ENCODE measurements at regions not wholly inside any gene's neighbourhood (a gene's known extent, or its start where the extent isn't known, plus 50 kb on each side); places are given as distances from the start of the nearest gene placed in this dataset.
A peak's percentile ranks its signal among the peaks of the same experiment; 100 is the strongest.

DNA sequence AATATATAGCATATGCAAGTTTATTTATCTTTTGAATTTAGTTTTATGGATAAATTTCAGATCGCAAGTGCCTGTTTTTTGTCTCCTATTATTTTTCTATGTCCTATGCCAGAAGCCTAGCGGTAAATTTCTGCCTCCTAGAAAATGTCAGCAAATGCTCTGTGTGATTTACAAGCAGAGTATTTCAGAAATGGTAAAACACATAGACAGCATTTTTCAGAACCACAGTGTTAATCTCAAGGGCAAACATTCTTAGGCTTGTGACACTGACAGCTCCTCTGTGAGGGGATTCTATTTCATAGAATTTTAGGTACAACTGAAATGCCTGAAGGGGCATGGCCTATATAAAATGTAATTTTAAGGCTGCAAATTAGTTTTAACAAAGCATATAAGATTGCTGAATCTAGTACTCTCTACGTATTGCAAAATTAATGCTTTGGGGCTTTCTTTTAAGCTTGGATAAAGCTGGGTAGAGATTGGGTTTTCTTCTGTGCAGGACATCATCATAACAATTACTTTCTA is 89.9 kb upstream of the PTCHD4 start:
- peaks cover 8% of the 10 kb centered on the region for H3K9me3 Mint-ChIP-seq
- TF ChIP-seq, protein P1, sequence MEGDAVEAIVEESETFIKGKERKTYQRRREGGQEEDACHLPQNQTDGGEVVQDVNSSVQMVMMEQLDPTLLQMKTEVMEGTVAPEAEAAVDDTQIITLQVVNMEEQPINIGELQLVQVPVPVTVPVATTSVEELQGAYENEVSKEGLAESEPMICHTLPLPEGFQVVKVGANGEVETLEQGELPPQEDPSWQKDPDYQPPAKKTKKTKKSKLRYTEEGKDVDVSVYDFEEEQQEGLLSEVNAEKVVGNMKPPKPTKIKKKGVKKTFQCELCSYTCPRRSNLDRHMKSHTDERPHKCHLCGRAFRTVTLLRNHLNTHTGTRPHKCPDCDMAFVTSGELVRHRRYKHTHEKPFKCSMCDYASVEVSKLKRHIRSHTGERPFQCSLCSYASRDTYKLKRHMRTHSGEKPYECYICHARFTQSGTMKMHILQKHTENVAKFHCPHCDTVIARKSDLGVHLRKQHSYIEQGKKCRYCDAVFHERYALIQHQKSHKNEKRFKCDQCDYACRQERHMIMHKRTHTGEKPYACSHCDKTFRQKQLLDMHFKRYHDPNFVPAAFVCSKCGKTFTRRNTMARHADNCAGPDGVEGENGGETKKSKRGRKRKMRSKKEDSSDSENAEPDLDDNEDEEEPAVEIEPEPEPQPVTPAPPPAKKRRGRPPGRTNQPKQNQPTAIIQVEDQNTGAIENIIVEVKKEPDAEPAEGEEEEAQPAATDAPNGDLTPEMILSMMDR (IDR thresholded peaks at IDR 0.05; ENCODE audit: unreplicated experiment in 3 of 3) = no peak
- H3K27me3 Mint-ChIP-seq (ENCODE audit: low read depth) = no peaks in the 10 kb centered on the region
- no peak overlapping the region for H3K4me3 Mint-ChIP-seq
- peaks cover 6% of the 10 kb centered on the region for H3K4me1 Mint-ChIP-seq
- peak overlapping the region in 1 of 3 experiments; percentile 70 for H3K27ac Mint-ChIP-seq
- H3K36me3 Mint-ChIP-seq (ENCODE audit: low read depth) = no peaks in the 10 kb centered on the region

DNA sequence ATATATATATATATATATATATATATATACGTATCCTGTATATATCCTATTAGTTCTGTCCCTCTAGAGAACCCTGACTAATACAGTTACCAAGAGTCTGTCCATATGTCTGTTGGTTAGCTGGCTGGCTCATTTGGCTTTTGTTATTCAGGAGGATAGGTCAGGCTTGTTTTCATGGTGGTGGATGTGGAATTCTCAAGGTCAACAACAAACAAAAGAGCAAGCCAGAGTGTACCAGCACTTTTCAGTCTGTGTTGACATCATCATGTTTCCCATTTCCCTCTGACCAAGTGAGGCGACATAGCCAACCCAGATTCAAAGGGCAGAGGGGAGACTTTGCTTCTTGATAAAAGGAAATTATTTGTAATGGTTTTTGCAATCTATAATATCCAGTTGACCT is 88.5 kb upstream of the PTCHD4 start:
- H3K9me3 Mint-ChIP-seq = peaks cover 8% of the 10 kb centered on the region
- no peak overlapping the region for H3K4me3 Mint-ChIP-seq
- H3K27me3 Mint-ChIP-seq (ENCODE audit: low read depth) = no peaks in the 10 kb centered on the region
- H3K4me1 Mint-ChIP-seq = peaks cover 6% of the 10 kb centered on the region
- no peak overlapping the region for H3K27ac Mint-ChIP-seq
- H3K36me3 Mint-ChIP-seq (ENCODE audit: low read depth) = no peaks in the 10 kb centered on the region
- TF ChIP-seq, protein P1 (IDR thresholded peaks at IDR 0.05; ENCODE audit: unreplicated experiment in 3 of 3) = no peak

DNA sequence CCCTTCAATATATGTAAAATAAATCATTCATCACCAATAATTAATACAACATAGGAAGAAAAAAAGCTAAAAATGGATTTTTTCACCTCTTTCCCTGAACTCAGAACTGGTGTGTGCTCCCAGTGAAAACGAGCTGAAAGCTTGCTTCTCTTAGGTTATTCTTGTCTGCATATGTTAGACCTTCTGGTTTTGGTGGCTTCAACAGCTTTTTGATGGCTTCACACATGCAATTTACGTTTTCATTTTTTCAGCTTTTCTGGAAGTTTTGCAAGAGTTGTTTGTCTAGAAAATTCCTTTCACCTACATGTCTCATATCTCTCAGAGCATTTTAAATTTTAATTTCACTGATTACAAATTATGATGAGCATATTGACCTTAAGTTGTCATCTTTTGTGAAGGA is 86.9 kb upstream of the PTCHD4 start:
- TF ChIP-seq, protein P1 (IDR thresholded peaks at IDR 0.05; ENCODE audit: unreplicated experiment in 3 of 3) = no peak
- Mint-ChIP-seq H3K27ac (no peak overlapping the region), H3K9me3 (peaks cover 5% of the 10 kb centered on the region), H3K4me3 (no peak overlapping the region), H3K36me3 (ENCODE audit: low read depth) (no peaks in the 10 kb centered on the region), H3K4me1 (peaks cover 6% of the 10 kb centered on the region), H3K27me3 (ENCODE audit: low read depth) (no peaks in the 10 kb centered on the region)

DNA sequence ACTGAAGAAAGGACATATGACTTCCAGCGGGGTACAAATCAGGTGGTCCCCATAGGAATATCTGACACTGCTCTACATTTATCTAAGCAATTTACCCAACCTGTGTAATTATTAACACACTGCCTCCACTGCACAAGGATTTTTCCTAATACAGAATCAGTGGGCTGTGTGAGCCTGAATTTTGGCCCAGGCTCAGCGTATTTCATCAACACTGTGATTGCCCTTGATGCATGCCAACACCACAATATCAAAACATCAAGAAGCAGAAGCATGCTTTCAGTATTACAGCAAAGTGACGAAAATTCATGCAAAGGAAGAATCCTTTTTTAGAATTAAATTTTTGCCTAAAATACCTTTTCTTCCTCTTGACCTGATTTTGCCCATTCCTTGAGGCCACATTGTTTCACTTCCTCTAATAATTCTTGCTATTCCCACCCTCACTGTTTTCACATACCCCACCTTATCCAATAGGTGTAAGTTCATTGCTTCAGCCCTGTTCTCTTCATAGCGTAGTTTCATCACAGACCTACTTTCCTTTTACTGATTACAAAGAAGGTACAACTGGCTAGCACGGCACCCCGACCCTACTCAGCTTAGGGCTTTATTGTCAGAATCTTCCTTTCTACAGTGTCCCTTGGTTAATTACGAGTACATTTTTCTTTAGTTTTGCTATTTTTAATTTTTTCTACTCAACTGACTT is 83.7 kb upstream of the PTCHD4 start:
- Mint-ChIP-seq H3K27me3 (ENCODE audit: low read depth) (no peaks in the 10 kb centered on the region), H3K9me3 (no peaks in the 10 kb centered on the region), H3K27ac (peak overlapping the region in 2 of 3 experiments; percentile 16 to 46), H3K36me3 (ENCODE audit: low read depth) (no peaks in the 10 kb centered on the region), H3K4me1 (no peaks in the 10 kb centered on the region), H3K4me3 (no peak overlapping the region)
- TF ChIP-seq, protein P1 (IDR thresholded peaks at IDR 0.05; ENCODE audit: unreplicated experiment in 3 of 3) = no peak

DNA sequence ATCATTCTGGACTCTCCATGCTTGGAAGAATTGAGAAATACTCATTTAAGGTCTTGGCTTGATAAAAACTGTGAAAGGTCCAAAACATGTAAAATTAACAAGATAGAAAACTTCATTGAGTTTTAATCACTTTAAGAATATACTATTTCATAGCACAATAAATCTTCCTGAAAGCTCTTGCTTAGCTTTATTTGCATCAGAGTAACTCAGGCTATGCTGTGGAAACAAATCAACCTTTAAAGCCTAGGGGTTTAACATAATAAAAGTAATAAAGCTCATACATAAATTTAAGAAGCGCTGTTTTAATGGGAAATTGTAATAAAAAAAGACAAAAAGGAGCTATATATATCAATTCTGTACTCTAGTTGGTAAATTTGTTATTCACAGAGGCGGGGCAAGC is 77.2 kb upstream of the PTCHD4 start:
- Mint-ChIP-seq H3K4me1 (peaks cover 12% of the 10 kb centered on the region), H3K9me3 (no peaks in the 10 kb centered on the region), H3K36me3 (ENCODE audit: low read depth) (no peaks in the 10 kb centered on the region), H3K27ac (peak overlapping the region in 1 of 3 experiments; percentile 26), H3K4me3 (no peak overlapping the region), H3K27me3 (ENCODE audit: low read depth) (no peaks in the 10 kb centered on the region)
- TF ChIP-seq, protein P1 (IDR thresholded peaks at IDR 0.05; ENCODE audit: unreplicated experiment in 3 of 3) = no peak

DNA sequence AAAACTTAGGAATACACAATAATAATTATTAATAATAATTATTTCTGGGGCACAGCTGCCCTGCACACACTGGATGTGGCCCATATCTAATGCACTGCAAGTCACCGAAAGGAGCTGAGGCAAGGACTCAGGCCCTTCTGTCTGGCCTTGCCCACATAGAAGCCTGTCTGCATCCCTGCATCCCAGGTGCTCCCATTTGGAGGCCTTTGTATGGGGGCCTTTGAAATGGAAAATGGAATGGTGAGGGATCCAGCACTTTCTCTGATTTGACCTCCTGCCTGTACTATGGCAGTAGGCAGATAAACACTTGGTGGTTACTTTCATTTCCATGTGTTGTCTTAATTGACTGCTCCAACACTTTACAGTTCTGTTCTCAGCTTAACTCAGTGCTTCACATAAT is 75.7 kb upstream of the PTCHD4 start:
- Mint-ChIP-seq H3K4me1 (peaks cover 12% of the 10 kb centered on the region), H3K27me3 (ENCODE audit: low read depth) (no peaks in the 10 kb centered on the region), H3K9me3 (no peaks in the 10 kb centered on the region), H3K4me3 (no peak overlapping the region), H3K36me3 (ENCODE audit: low read depth) (no peaks in the 10 kb centered on the region), H3K27ac (no peak overlapping the region)
- TF ChIP-seq, protein P1 (IDR thresholded peaks at IDR 0.05; ENCODE audit: unreplicated experiment in 3 of 3) = no peak

All from nephron (organoid).